22Rv1 (cell line): ENCODE measurements at regions not wholly inside any gene's neighbourhood (a gene's known extent, or its start where the extent isn't known, plus 50 kb on each side); places are given as distances from the start of the nearest gene placed in this dataset.

Experiments
- CTCF ChIP-seq: fragments of 450-650 bp; IDR thresholded peaks from 2 replicates; pipeline ENCODE4 v1.5.1; 2017; ENCODE audit warnings: mild to moderate bottlenecking
- ZFX ChIP-seq: fragments of 450-650 bp; IDR thresholded peaks from 2 replicates; pipeline ENCODE4 v1.6.1; 2017; ENCODE audit warnings: antibody characterized with exemption, borderline replicate concordance

- TF ChIP-seq CTCF, result no peak
- no peak for TF ChIP-seq ZFX
Observed at GRCh38 chr1:47562799-47563198, 125.0 kb downstream of the FOXD2 start.
